HEK293T (cell line): ENCODE measurements at regions not wholly inside any gene's neighbourhood (a gene's known extent, or its start where the extent isn't known, plus 50 kb on each side); places are given as distances from the start of the nearest gene placed in this dataset.

Experiments used
- ARNT ChIP-seq: fragments of 450-650 bp; IDR thresholded peaks from 2 replicates; pipeline ENCODE4 v1.6.1; 2017; ENCODE audit warnings: mild to moderate bottlenecking
- BHLHE40 ChIP-seq: fragments of 450-650 bp; IDR thresholded peaks from 2 replicates; pipeline ENCODE4 v1.6.1; 2016; ENCODE audit warnings: mild to moderate bottlenecking, moderate library complexity, borderline replicate concordance
- CTBP1 ChIP-seq: fragments of 450-650 bp; IDR thresholded peaks from 2 replicates; pipeline ENCODE4 v1.6.1; 2016; ENCODE audit warnings: borderline replicate concordance
- ELF4 ChIP-seq: fragments of 450-650 bp; IDR thresholded peaks from 2 replicates; pipeline ENCODE4 v1.6.1; 2017; ENCODE audit warnings: antibody characterized with exemption
- FOXA1 ChIP-seq: fragments of 450-650 bp; IDR thresholded peaks from 2 replicates; pipeline ENCODE4 v1.6.1; 2016; ENCODE audit warnings: mild to moderate bottlenecking
- FOXK2 ChIP-seq: fragments of 450-650 bp; IDR thresholded peaks from 2 replicates; pipeline ENCODE4 v1.6.1; 2016; ENCODE audit warnings: mild to moderate bottlenecking
- FOXM1 ChIP-seq: fragments of 450-650 bp; IDR thresholded peaks from 2 replicates; pipeline ENCODE4 v1.6.1; 2017; ENCODE audit warnings: mild to moderate bottlenecking, borderline replicate concordance
- LEF1 ChIP-seq: fragments of 450-650 bp; IDR thresholded peaks from 2 replicates; pipeline ENCODE4 v1.6.1; 2017; ENCODE audit warnings: mild to moderate bottlenecking, borderline replicate concordance
- NFRKB ChIP-seq: fragments of 450-650 bp; IDR thresholded peaks from 2 replicates; pipeline ENCODE4 v1.6.1; 2016; ENCODE audit warnings: mild to moderate bottlenecking, moderate library complexity
- SP1 ChIP-seq: fragments of 450-650 bp; IDR thresholded peaks from 2 replicates; pipeline ENCODE4 v1.6.1; 2017
- SUZ12 ChIP-seq: fragments of 450-650 bp; IDR thresholded peaks from 2 replicates; pipeline ENCODE4 v1.6.1; 2016; ENCODE audit warnings: mild to moderate bottlenecking
- TARDBP ChIP-seq: fragments of 450-650 bp; IDR thresholded peaks from 2 replicates; pipeline ENCODE4 v1.6.1; 2016
- ZNF384 ChIP-seq: fragments of 450-650 bp; IDR thresholded peaks from 2 replicates; pipeline ENCODE4 v1.6.1; 2016
- TF ChIP-seq, protein P1 (sequence below): fragments of 450-650 bp; IDR thresholded peaks from 2 replicates; pipeline ENCODE4 v1.6.1; 2016

DNA sequence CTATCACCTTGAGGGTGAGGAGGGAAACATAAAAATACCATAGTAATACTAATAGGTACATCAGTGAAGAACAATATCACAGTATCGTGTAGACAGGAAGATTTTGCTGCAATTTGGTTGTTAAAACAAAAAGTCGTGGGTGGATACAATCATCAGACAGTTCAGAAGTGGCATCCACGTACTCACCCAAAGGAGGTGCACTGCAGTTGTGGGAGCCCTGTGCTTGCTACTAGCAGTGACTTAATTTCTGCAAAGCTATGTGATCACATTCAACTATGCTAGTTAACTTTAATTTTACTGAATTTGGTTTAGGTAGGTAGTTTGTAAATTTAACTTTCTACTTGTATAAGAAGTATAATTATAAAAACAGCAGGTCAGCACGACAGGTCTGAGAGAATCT lies 188.2 kb upstream of the SGK1 start:
- no peak for TF ChIP-seq TARDBP
- TF ChIP-seq SP1: no peak
- TF ChIP-seq SUZ12: no peak
- TF ChIP-seq FOXM1: no peak
- TF ChIP-seq, protein P1, sequence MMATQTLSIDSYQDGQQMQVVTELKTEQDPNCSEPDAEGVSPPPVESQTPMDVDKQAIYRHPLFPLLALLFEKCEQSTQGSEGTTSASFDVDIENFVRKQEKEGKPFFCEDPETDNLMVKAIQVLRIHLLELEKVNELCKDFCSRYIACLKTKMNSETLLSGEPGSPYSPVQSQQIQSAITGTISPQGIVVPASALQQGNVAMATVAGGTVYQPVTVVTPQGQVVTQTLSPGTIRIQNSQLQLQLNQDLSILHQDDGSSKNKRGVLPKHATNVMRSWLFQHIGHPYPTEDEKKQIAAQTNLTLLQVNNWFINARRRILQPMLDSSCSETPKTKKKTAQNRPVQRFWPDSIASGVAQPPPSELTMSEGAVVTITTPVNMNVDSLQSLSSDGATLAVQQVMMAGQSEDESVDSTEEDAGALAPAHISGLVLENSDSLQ: no peak
- no peak for TF ChIP-seq FOXK2
- no peak for TF ChIP-seq ARNT
- TF ChIP-seq ELF4: no peak
- TF ChIP-seq BHLHE40: no peak
- no peak for TF ChIP-seq ZNF384
- no peak for TF ChIP-seq LEF1
- no peak for TF ChIP-seq FOXA1
- TF ChIP-seq NFRKB: no peak
- TF ChIP-seq CTBP1: no peak
